ENCODE measurements at regions not wholly inside any gene's neighbourhood (a gene's known extent, or its start where the extent isn't known, plus 50 kb on each side); places are given as distances from the start of the nearest gene placed in this dataset.

DNA sequence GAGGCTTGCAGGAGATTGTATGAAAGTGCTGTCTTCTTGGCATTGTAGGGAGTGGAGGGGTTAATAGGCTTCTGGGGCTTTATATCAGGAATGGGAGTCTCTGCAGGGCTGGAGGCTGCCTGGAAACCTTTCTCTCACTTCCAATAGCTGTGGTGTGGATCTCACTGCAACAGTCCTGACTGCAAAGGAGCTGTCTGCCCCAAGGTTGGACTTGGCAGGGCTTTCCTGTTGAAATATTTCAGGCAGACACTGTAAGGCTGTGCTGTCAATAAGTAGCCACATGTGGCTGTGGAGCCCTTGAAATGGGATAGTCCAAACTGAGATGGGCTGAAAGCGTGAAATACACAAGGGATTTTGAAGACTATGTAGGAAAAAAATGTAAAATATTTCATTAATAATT is 399.1 kb upstream of the SPRED2 start:
- Histone ChIP-seq H3K9ac (ENCODE audit: low read length) (no peak overlapping the region), H3K27me3 (replicated peaks; ENCODE audit: insufficient read depth, low read length) (no peaks in the 10 kb centered on the region), H3K4me1 (ENCODE audit: low read length) (peaks cover 10% of the 10 kb centered on the region; the same call in 1 of the 2 replicates), H3K9me3 (replicated peaks; ENCODE audit: insufficient read depth, low read length) (no peaks in the 10 kb centered on the region), H4K20me1 (ENCODE audit: insufficient read depth, low read length) (no peaks in the 10 kb centered on the region), H3F3A (ENCODE audit: insufficient read depth, low read length) (no peaks in the 10 kb centered on the region), H3K36me3 (replicated peaks; ENCODE audit: insufficient read depth, low read length) (no peaks in the 10 kb centered on the region), H3K27ac (ENCODE audit: low read length) (no peak overlapping the region), H3K9me2 (replicated peaks; ENCODE audit: insufficient read depth, low read length) (no peaks in the 10 kb centered on the region), H3K4me3 (ENCODE audit: low read length) (no peak overlapping the region), H3K4me2 (ENCODE audit: low read depth, low read length) (no peak overlapping the region), H3K79me2 (ENCODE audit: low read length) (no peaks in the 10 kb centered on the region), H2AFZ (ENCODE audit: low read length) (no peak overlapping the region)
- no peak for TF ChIP-seq EZH2phosphoT487 (IDR thresholded peaks at IDR 0.05; ENCODE audit: low read length)
- no peak for TF ChIP-seq EZH2 (optimal IDR thresholded peaks at IDR 0.05; ENCODE audit: low read depth, low read length)
- TF ChIP-seq, protein P1, sequence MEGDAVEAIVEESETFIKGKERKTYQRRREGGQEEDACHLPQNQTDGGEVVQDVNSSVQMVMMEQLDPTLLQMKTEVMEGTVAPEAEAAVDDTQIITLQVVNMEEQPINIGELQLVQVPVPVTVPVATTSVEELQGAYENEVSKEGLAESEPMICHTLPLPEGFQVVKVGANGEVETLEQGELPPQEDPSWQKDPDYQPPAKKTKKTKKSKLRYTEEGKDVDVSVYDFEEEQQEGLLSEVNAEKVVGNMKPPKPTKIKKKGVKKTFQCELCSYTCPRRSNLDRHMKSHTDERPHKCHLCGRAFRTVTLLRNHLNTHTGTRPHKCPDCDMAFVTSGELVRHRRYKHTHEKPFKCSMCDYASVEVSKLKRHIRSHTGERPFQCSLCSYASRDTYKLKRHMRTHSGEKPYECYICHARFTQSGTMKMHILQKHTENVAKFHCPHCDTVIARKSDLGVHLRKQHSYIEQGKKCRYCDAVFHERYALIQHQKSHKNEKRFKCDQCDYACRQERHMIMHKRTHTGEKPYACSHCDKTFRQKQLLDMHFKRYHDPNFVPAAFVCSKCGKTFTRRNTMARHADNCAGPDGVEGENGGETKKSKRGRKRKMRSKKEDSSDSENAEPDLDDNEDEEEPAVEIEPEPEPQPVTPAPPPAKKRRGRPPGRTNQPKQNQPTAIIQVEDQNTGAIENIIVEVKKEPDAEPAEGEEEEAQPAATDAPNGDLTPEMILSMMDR (IDR thresholded peaks at IDR 0.05; ENCODE audit: low read length), result no peak
- DNase-seq, result no peak

DNA sequence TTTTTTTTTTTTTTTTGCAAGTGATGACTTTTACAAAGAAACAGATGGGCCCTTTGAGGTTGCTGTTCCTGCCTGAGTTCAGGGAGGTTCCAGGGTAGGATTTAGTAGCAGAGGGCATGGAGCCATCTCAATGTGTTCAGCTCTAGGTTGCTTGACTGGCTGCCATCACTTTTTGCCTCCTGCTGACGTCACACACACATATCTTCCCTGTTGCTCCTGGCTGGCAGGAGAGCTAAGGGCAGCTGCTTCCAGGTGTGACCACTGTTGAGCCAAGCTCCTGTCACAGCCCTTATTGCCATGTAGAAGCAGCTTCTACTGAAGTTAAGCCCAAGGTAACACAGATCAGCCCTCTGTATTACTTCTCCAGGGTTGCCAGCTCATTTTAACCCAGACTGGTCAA is 394.2 kb upstream of the SPRED2 start:
- H3F3A ChIP-seq (ENCODE audit: insufficient read depth, low read length), result no peaks in the 10 kb centered on the region
- H3K27me3 ChIP-seq (replicated peaks; ENCODE audit: insufficient read depth, low read length), result no peaks in the 10 kb centered on the region
- H3K79me2 ChIP-seq (ENCODE audit: low read length), result no peaks in the 10 kb centered on the region

DNA sequence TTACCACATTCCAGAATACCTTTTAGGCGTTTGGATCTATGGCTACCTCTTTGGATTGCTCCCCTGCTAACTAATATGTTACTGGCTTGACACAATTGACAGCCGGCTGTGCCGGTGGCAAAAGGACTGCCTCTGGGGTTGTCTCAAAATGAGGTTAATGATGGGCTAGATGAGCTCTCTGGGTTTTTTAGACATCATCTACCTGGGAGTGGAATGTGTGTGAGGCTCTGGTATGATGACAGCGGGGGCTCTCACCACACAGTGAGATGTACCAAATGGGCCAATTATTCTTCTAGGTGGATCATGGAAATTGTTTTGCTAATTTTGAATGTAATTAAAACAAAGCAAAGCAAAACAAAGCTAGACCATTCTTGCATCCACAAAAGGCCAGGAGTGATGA is 391.1 kb upstream of the SPRED2 start:
- H3K9me2 ChIP-seq (replicated peaks; ENCODE audit: insufficient read depth, low read length), result no peaks in the 10 kb centered on the region
- no peaks in the 10 kb centered on the region for H3K9me3 ChIP-seq (replicated peaks; ENCODE audit: insufficient read depth, low read length)
- no peak overlapping the region for H3K4me2 ChIP-seq (ENCODE audit: low read depth, low read length)
- H3K27ac ChIP-seq (ENCODE audit: low read length), result no peak overlapping the region
- DNase-seq, result no peak
- H3K27me3 ChIP-seq (replicated peaks; ENCODE audit: insufficient read depth, low read length), result no peaks in the 10 kb centered on the region
- H3F3A ChIP-seq (ENCODE audit: insufficient read depth, low read length), result no peaks in the 10 kb centered on the region
- H3K9ac ChIP-seq (ENCODE audit: low read length), result no peak overlapping the region
- H3K79me2 ChIP-seq (ENCODE audit: low read length), result no peaks in the 10 kb centered on the region
- H3K36me3 ChIP-seq (replicated peaks; ENCODE audit: insufficient read depth, low read length), result no peaks in the 10 kb centered on the region
- H3K4me3 ChIP-seq (ENCODE audit: low read length), result no peak overlapping the region
- no peaks in the 10 kb centered on the region for H4K20me1 ChIP-seq (ENCODE audit: insufficient read depth, low read length)
- H3K4me1 ChIP-seq (ENCODE audit: low read length), result no peaks in the 10 kb centered on the region
- H2AFZ ChIP-seq (ENCODE audit: low read length), result no peak overlapping the region
- no peak for TF ChIP-seq EZH2 (optimal IDR thresholded peaks at IDR 0.05; ENCODE audit: low read depth, low read length)
- TF ChIP-seq EZH2phosphoT487 (IDR thresholded peaks at IDR 0.05; ENCODE audit: low read length), result no peak
- TF ChIP-seq, protein P1 (IDR thresholded peaks at IDR 0.05; ENCODE audit: low read length), result no peak

More for the DNA sequence above, 394.2 kb upstream of the SPRED2 start:
- H3K9ac ChIP-seq (ENCODE audit: low read length), result no peak overlapping the region
- H3K4me2 ChIP-seq (ENCODE audit: low read depth, low read length), result no peak overlapping the region
- no peaks in the 10 kb centered on the region for H4K20me1 ChIP-seq (ENCODE audit: insufficient read depth, low read length)
- no peak overlapping the region for H3K27ac ChIP-seq (ENCODE audit: low read length)
- H3K36me3 ChIP-seq (replicated peaks; ENCODE audit: insufficient read depth, low read length), result no peaks in the 10 kb centered on the region
- no peak for TF ChIP-seq EZH2 (optimal IDR thresholded peaks at IDR 0.05; ENCODE audit: low read depth, low read length)
- TF ChIP-seq, protein P1 (IDR thresholded peaks at IDR 0.05; ENCODE audit: low read length), result no peak
- no peaks in the 10 kb centered on the region for H3K9me2 ChIP-seq (replicated peaks; ENCODE audit: insufficient read depth, low read length)
- H3K4me1 ChIP-seq (ENCODE audit: low read length), result no peaks in the 10 kb centered on the region
- no peak overlapping the region for H3K4me3 ChIP-seq (ENCODE audit: low read length)
- H2AFZ ChIP-seq (ENCODE audit: low read length), result no peak overlapping the region
- no peaks in the 10 kb centered on the region for H3K9me3 ChIP-seq (replicated peaks; ENCODE audit: insufficient read depth, low read length)
- DNase-seq, result no peak
